GM21717 (cell line): ENCODE measurements at regions not wholly inside any gene's neighbourhood (a gene's known extent, or its start where the extent isn't known, plus 50 kb on each side); places are given as distances from the start of the nearest gene placed in this dataset.

Source experiments
- ATAC-seq: cut with Tn5 transposase; IDR thresholded peaks from one replicate; pipeline ENCODE4 v1.9.1; 2021; ENCODE audit warnings: mild to moderate bottlenecking, moderate library complexity; ENCODE audit not compliant: unreplicated experiment

GRCh38 chr12:17550011-17550410 lies 540.0 kb downstream of the RERGL start:
- ATAC-seq, result no peak

GRCh38 chr12:17540921-17541320 lies 549.1 kb downstream of the RERGL start:
- no peak for ATAC-seq

GRCh38 chr12:17528394-17528793 lies 561.6 kb downstream of the RERGL start:
- no peak for ATAC-seq

- no peak for ATAC-seq
These were observed 563.0 kb downstream of the RERGL start for GRCh38 chr12:17527021-17527420.

GRCh38 chr12:17511369-17511768 lies 578.6 kb downstream of the RERGL start:
- no peak for ATAC-seq

GRCh38 chr12:17507336-17507735 lies 582.7 kb downstream of the RERGL start:
- no peak for ATAC-seq

GRCh38 chr12:17503742-17504141 lies 586.3 kb downstream of the RERGL start:
- ATAC-seq, result no peak

- ATAC-seq, result no peak
These were observed 600.5 kb downstream of the RERGL start for GRCh38 chr12:17489452-17489851.

- ATAC-seq, result no peak
These were observed 610.9 kb downstream of the RERGL start for GRCh38 chr12:17478908-17479673.

GRCh38 chr12:17470460-17470859 lies 619.5 kb downstream of the RERGL start:
- no peak for ATAC-seq

- ATAC-seq, result no peak
These were observed 630.8 kb downstream of the RERGL start for GRCh38 chr12:17459214-17459613.

- ATAC-seq, result no peak
These were observed 633.5 kb downstream of the RERGL start for GRCh38 chr12:17456486-17456885.

- ATAC-seq, result no peak
These were observed 651.9 kb downstream of the RERGL start for GRCh38 chr12:17438141-17438540.

- no peak for ATAC-seq
These were observed 673.2 kb downstream of the RERGL start for GRCh38 chr12:17416748-17417147.

GRCh38 chr12:17414596-17414995 lies 675.4 kb downstream of the RERGL start:
- ATAC-seq, result no peak

GRCh38 chr12:17411662-17412061 lies 678.3 kb downstream of the RERGL start:
- ATAC-seq, result no peak

- ATAC-seq, result no peak
These were observed 701.3 kb downstream of the RERGL start for GRCh38 chr12:17388679-17389078.

GRCh38 chr12:17383321-17383720 lies 706.7 kb downstream of the RERGL start:
- no peak for ATAC-seq

- ATAC-seq, result no peak
These were observed 708.8 kb downstream of the RERGL start for GRCh38 chr12:17381211-17381610.

- no peak for ATAC-seq
These were observed 717.5 kb downstream of the RERGL start for GRCh38 chr12:17372508-17372907.

- ATAC-seq, result no peak
These were observed 718.3 kb downstream of the RERGL start for GRCh38 chr12:17371491-17372215.

GRCh38 chr12:17370621-17371020 lies 719.4 kb downstream of the RERGL start:
- ATAC-seq, result no peak
